OCI-LY1 (cell line): ENCODE measurements at regions not wholly inside any gene's neighbourhood (a gene's known extent, or its start where the extent isn't known, plus 50 kb on each side); places are given as distances from the start of the nearest gene placed in this dataset.

Source experiments
- H2AFZ ChIP-seq: fragments of 200-600 bp; sonication (generic), shearing (Covaris generic); 2 replicates; pipeline ENCODE4 v1.6.0; 2014; ENCODE audit warnings: antibody characterized with exemption, mild to moderate bottlenecking, low read length
- H3F3A ChIP-seq: fragments of 200-600 bp; sonication (generic), shearing (Covaris generic); 2 replicates; pipeline ENCODE4 v1.6.0; 2014; ENCODE audit warnings: mild to moderate bottlenecking, antibody characterized with exemption, low read length, moderate library complexity; ENCODE audit not compliant: insufficient read depth
- H3K27ac ChIP-seq: fragments of 200-600 bp; sonication (generic); 2 replicates; pipeline ENCODE4 v1.5.1; 2014; ENCODE audit warnings: low read length, mixed run types, mild to moderate bottlenecking, low read depth; ENCODE audit not compliant: poor library complexity, severe bottlenecking
- H3K27me3 ChIP-seq: fragments of 200-600 bp; sonication (generic); 2 replicates; pipeline ENCODE4 v1.6.0; 2014; ENCODE audit warnings: antibody characterized with exemption, mild to moderate bottlenecking, low read length, moderate library complexity; ENCODE audit not compliant: insufficient read depth
- H3K36me3 ChIP-seq: fragments of 200-600 bp; sonication (generic); 2 replicates; pipeline ENCODE4 v1.6.1; 2014; ENCODE audit warnings: mild to moderate bottlenecking, antibody characterized with exemption, low read length, moderate library complexity, mixed read lengths; ENCODE audit not compliant: insufficient read depth
- H3K4me1 ChIP-seq: fragments of 200-600 bp; sonication (generic); 2 replicates; pipeline ENCODE4 v1.5.1; 2014; ENCODE audit warnings: mild to moderate bottlenecking, low read length, moderate library complexity; ENCODE audit not compliant: insufficient read depth, severe bottlenecking
- H3K4me2 ChIP-seq: fragments of 200-600 bp; sonication (generic), shearing (Covaris generic); 2 replicates; pipeline ENCODE4 v1.6.1; 2014; ENCODE audit warnings: low read length
- H3K4me3 ChIP-seq: fragments of 200-600 bp; sonication (generic); 2 replicates; pipeline ENCODE4 v1.5.1; 2014; ENCODE audit warnings: low read length, low read depth, mild to moderate bottlenecking, mixed read lengths; ENCODE audit not compliant: poor library complexity, severe bottlenecking
- H3K79me2 ChIP-seq: fragments of 200-600 bp; shearing (Covaris generic); 2 replicates; pipeline ENCODE4 v1.6.1; 2016; ENCODE audit warnings: mixed run types, low read length, mixed read lengths; ENCODE audit not compliant: insufficient read depth
- H3K9ac ChIP-seq: fragments of 200-600 bp; sonication (generic), shearing (Covaris generic); 2 replicates; pipeline ENCODE4 v1.6.1; 2014; ENCODE audit warnings: mild to moderate bottlenecking, low read length, mixed read lengths
- H3K9me2 ChIP-seq: fragments of 200-600 bp; sonication (generic), shearing (Covaris generic); 2 replicates; pipeline ENCODE4 v1.6.1; 2014; ENCODE audit warnings: low read depth, mild to moderate bottlenecking, low read length, mixed read lengths
- H3K9me3 ChIP-seq: fragments of 200-600 bp; shearing (Covaris generic); 2 replicates; pipeline ENCODE4 v1.6.1; 2014; ENCODE audit warnings: low read length, mixed read lengths
- H4K20me1 ChIP-seq: fragments of 200-600 bp; sonication (generic), shearing (Covaris generic); 2 replicates; pipeline ENCODE4 v1.6.0; 2016; ENCODE audit warnings: mild to moderate bottlenecking, low read length; ENCODE audit not compliant: insufficient read depth
- CTCF ChIP-seq: fragments of 200-600 bp; sonication (generic), shearing (Covaris generic); IDR thresholded peaks from 2 replicates; pipeline ENCODE4 v1.5.1; 2017; ENCODE audit warnings: mild to moderate bottlenecking, antibody characterized with exemption, low read length, moderate library complexity, mixed read lengths
- EZH2 ChIP-seq: fragments of 200-600 bp; sonication (generic), shearing (Covaris generic); IDR thresholded peaks from 2 replicates; pipeline ENCODE4 v1.8.0; 2017; ENCODE audit warnings: borderline replicate concordance, mixed run types, mild to moderate bottlenecking, antibody characterized with exemption, low read length, moderate library complexity, mixed read lengths

- no peaks in the 10 kb centered on the region for H3K4me1 ChIP-seq
- no peak overlapping the region for H3K9ac ChIP-seq
- no peaks in the 10 kb centered on the region for H3K79me2 ChIP-seq
- H3K4me3 ChIP-seq, result no peak overlapping the region
- H3K4me2 ChIP-seq, result no peak overlapping the region
- H3K9me3 ChIP-seq, result no peaks in the 10 kb centered on the region
- H3F3A ChIP-seq, result no peaks in the 10 kb centered on the region
- H3K36me3 ChIP-seq, result no peaks in the 10 kb centered on the region
- no peaks in the 10 kb centered on the region for H3K27me3 ChIP-seq
- no peak overlapping the region for H3K27ac ChIP-seq
- H4K20me1 ChIP-seq, result no peaks in the 10 kb centered on the region
- no peak overlapping the region for H2AFZ ChIP-seq
- H3K9me2 ChIP-seq, result no peaks in the 10 kb centered on the region
- TF ChIP-seq CTCF (no peak), EZH2 (no peak)
Observed at GRCh38 chr5:26295541-26295940, 742.8 kb downstream of the CDH9 start.

GRCh38 chr5:26282190-26282589 lies 756.2 kb downstream of the CDH9 start:
- Histone ChIP-seq H3K4me1 (no peaks in the 10 kb centered on the region), H3K9me3 (no peaks in the 10 kb centered on the region), H3K9ac (no peak overlapping the region), H3K79me2 (no peaks in the 10 kb centered on the region), H2AFZ (no peak overlapping the region), H3K4me2 (no peak overlapping the region), H3K36me3 (no peaks in the 10 kb centered on the region), H4K20me1 (no peaks in the 10 kb centered on the region), H3K9me2 (no peaks in the 10 kb centered on the region), H3F3A (no peaks in the 10 kb centered on the region), H3K4me3 (no peak overlapping the region), H3K27me3 (no peaks in the 10 kb centered on the region), H3K27ac (no peak overlapping the region)
- TF ChIP-seq CTCF, result no peak
- TF ChIP-seq EZH2, result no peak

GRCh38 chr5:26278078-26278477 lies 760.3 kb downstream of the CDH9 start:
- Histone ChIP-seq H3K9ac (no peak overlapping the region), H3K27me3 (no peaks in the 10 kb centered on the region), H3K27ac (no peak overlapping the region), H3F3A (no peaks in the 10 kb centered on the region), H3K4me3 (no peak overlapping the region), H3K36me3 (no peaks in the 10 kb centered on the region), H3K79me2 (no peaks in the 10 kb centered on the region), H2AFZ (no peak overlapping the region), H3K9me2 (no peaks in the 10 kb centered on the region), H3K4me2 (no peak overlapping the region), H4K20me1 (no peaks in the 10 kb centered on the region), H3K4me1 (no peaks in the 10 kb centered on the region), H3K9me3 (no peaks in the 10 kb centered on the region)
- no peak for TF ChIP-seq CTCF
- no peak for TF ChIP-seq EZH2
